ENCODE measurements at regions not wholly inside any gene's neighbourhood (a gene's known extent, or its start where the extent isn't known, plus 50 kb on each side); places are given as distances from the start of the nearest gene placed in this dataset.
"Not testable (repeated sequence)": the region's sequence is repeated elsewhere in the genome, so short reads cannot be mapped to it uniquely, and the experiment has no call there.

DNA sequence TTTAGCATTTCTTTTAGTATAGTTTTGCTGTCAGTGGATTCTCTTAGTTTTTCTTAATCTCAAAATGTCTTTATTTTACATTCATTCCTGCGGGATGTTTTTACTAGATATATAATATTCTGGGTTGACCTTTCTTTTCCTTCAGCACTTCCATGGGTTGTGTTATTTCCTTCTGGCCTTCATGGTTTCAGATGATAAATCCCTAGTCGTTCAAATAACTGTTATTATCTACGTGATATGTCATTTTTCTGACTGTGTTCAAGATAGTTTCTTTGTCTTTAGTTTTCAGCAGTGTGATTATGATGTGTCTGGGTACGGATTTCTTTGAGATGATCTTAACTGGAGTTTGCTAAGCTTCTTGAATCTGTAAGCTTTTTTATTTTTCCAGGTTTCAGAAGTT lies 75.7 kb upstream of the ELN start:
- no peak overlapping the region for H3K27ac ChIP-seq
- TF ChIP-seq, protein P1, sequence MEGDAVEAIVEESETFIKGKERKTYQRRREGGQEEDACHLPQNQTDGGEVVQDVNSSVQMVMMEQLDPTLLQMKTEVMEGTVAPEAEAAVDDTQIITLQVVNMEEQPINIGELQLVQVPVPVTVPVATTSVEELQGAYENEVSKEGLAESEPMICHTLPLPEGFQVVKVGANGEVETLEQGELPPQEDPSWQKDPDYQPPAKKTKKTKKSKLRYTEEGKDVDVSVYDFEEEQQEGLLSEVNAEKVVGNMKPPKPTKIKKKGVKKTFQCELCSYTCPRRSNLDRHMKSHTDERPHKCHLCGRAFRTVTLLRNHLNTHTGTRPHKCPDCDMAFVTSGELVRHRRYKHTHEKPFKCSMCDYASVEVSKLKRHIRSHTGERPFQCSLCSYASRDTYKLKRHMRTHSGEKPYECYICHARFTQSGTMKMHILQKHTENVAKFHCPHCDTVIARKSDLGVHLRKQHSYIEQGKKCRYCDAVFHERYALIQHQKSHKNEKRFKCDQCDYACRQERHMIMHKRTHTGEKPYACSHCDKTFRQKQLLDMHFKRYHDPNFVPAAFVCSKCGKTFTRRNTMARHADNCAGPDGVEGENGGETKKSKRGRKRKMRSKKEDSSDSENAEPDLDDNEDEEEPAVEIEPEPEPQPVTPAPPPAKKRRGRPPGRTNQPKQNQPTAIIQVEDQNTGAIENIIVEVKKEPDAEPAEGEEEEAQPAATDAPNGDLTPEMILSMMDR (IDR thresholded peaks at IDR 0.05): no peak
- no peak for TF ChIP-seq ZFX (IDR thresholded peaks at IDR 0.05; ENCODE audit: borderline replicate concordance)

DNA sequence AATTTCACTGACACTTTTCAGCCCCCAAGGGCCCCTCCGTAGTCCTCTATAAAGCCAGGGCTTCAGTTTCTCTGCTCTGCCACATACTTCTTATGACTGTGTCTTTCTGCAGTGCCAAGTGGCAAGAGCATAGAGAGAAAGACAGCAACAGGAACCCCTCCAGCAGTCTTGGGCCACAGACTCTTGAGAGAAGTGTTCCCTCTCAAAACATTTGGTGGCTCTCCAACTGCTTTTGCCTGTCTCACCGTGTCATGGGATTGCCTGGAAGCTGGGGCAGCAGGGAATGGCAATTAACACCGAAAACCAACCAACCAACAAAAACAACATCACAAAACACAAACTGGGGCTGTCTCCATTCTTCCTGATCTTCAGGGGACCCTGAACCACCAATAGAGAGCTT lies 73.8 kb upstream of the ELN start:
- no peak for TF ChIP-seq ZFX (IDR thresholded peaks at IDR 0.05; ENCODE audit: borderline replicate concordance)
- TF ChIP-seq, protein P1 (IDR thresholded peaks at IDR 0.05): no peak
- H3K27ac ChIP-seq: no peak overlapping the region

DNA sequence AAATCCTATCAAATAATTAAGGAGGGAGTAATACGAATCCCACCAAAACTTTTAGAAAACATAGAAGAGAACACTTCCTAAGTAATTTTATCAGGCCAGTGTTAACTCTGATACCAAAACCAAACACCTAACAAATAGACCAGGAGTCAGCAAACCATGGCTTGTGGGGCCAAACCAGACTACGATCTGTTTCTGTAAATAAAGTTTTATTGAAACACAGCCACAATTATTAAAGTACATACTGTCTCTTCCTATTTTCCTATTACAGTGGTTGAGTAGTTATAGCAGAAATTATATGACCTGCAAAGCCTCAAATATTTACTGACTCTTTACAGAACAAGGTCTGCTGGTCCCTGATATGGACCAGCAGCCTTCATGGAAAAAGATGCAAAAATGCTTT lies 73.1 kb upstream of the ELN start:
- H3K27ac ChIP-seq: no peak overlapping the region
- TF ChIP-seq, protein P1 (IDR thresholded peaks at IDR 0.05): no peak
- TF ChIP-seq ZFX (IDR thresholded peaks at IDR 0.05; ENCODE audit: borderline replicate concordance): no peak

DNA sequence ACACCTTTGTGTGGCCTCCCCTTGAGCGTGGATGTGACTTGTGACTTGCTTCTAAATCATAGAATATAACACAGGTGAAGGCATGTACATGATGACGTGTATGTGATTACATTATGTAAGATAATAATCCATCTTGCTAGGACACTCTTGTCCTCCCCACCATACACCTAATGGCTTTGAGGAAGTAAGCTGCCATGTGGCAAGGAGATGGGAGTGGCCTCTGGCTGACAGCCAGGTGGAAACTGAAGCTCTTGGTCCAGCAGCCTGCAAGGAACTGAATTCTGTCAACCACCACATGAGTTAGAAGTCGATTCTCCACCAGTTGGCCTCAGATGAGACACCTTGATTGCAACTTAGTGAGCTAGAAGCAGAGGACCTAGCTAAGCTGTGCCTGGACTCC lies 67.4 kb upstream of the ELN start:
- no peak overlapping the region for H3K27ac ChIP-seq
- TF ChIP-seq ZFX (IDR thresholded peaks at IDR 0.05; ENCODE audit: borderline replicate concordance): no peak
- TF ChIP-seq, protein P1 (IDR thresholded peaks at IDR 0.05): no peak

DNA sequence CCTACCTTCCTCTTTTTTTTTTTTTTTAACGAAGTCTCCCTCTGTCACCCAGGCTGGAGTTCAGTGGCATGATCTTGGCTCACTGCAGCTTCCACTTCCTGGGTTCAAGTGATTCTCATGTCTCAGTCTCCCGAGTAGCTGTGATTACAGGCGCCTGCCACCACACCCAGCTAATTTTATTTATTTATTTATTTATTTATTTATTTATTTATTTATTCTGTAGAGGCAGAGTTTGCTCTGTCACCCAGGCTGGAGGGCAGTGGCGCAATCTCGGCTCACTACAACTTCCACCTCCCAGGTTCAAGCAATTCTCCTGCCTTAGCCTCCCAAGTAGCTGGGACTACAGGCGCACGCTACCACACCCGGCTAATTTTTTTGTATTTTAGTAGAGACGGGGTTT lies 66.0 kb upstream of the ELN start:
- not testable (repeated sequence) for H3K27ac ChIP-seq

DNA sequence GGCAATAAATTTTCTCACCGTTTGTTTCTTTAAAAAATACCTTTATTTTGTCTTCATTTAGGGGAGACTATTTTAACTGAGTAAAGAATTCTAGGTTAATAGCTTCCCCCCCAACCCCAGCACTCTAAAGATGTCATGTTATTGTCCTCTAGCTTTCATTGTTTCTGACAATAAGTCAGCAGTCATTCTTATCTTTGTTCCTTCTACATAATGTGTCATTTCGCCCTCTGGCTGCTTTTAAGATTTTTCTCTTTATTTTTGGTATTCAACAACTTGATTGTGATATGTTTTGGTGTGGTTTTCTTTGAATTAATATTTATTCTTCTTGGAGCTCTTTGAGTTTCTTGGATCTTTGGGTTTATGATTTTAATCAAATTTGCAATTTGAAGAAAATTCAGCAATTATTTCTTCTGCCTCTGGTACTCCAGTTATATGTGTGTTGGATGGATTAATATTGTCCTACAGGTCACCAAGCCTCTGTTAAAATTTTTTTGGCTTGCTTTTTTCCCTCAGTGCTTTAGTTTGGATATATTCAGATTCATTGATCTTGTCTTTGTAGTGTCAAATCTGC lies 64.6 kb upstream of the ELN start:
- H3K27ac ChIP-seq: no peak overlapping the region
- TF ChIP-seq, protein P1 (IDR thresholded peaks at IDR 0.05): no peak
- TF ChIP-seq ZFX (IDR thresholded peaks at IDR 0.05; ENCODE audit: borderline replicate concordance): no peak

DNA sequence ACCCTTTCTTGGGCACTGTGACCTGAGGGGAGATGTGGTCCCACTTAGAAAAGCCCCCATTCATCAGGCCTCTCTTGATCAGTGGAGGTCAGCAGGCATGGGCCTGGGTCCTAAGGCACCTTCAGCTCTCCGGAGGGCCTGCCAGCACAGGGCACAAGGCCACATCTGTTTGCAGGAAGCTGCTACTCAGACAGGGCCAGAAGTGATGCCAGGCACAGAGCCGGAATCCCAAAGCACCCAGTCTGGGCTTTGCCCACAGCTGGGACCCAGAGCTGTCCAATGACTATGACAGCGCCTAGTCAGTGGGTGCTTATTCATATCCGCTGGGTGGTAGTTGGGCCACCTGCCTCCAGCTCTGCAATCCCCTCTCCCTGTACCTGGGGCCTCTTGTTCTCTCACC lies 63.2 kb upstream of the ELN start:
- no peak overlapping the region for H3K27ac ChIP-seq
- TF ChIP-seq, protein P1 (IDR thresholded peaks at IDR 0.05): no peak
- no peak for TF ChIP-seq ZFX (IDR thresholded peaks at IDR 0.05; ENCODE audit: borderline replicate concordance)

Data from 22Rv1 (cell line).